Lung (tissue), 11 donors: ENCODE measurements at regions not wholly inside any gene's neighbourhood (a gene's known extent, or its start where the extent isn't known, plus 50 kb on each side); places are given as distances from the start of the nearest gene placed in this dataset.

Source experiments
- ATAC-seq: fragments of 200-7000 bp; cut with Tn5 transposase; one replicate; pipeline ENCODE4 v1.9.1; 2020; ENCODE audit warnings: moderate number of reproducible peaks; ENCODE audit not compliant: insufficient read depth, low FRiP score
- DNase-seq, 3 donors: peaks; one replicate each; pipeline ENCODE4 v3.0.0-alpha.2; 2013 to 2017
- H3K27ac ChIP-seq, 2 donors: one replicate each; pipeline ENCODE4 v1.5.1; 2013; ENCODE audit warnings: mild to moderate bottlenecking in 2 of 2, moderate library complexity in 2 of 2, control low read depth in 1 of 2, inconsistent platforms in 1 of 2, low read depth in 1 of 2, low read length in 1 of 2
- H3K27me3 ChIP-seq, 3 donors: one replicate each; pipeline ENCODE4 v1.5.1; 2013; ENCODE audit warnings: low read length in 2 of 3; ENCODE audit not compliant: control insufficient read depth in 3 of 3, insufficient read depth in 3 of 3
- H3K36me3 ChIP-seq, 4 donors: one replicate each; pipeline ENCODE4 v1.5.1; 2013; ENCODE audit warnings: low read length in 4 of 4, mild to moderate bottlenecking in 1 of 4, moderate library complexity in 1 of 4; ENCODE audit not compliant: control insufficient read depth in 4 of 4, insufficient read depth in 4 of 4
- H3K4me1 ChIP-seq, 5 donors: one replicate each; pipeline ENCODE4 v1.5.1; 2013; ENCODE audit warnings: low read length in 5 of 5, mild to moderate bottlenecking in 2 of 5, moderate library complexity in 1 of 5; ENCODE audit not compliant: control insufficient read depth in 5 of 5, insufficient read depth in 5 of 5
- H3K4me3 ChIP-seq: one replicate; pipeline ENCODE4 v1.5.1; 2013; ENCODE audit warnings: mild to moderate bottlenecking, control low read depth, moderate library complexity
- H3K9ac ChIP-seq, 2 donors: one replicate each; pipeline ENCODE4 v1.5.1; 2013; ENCODE audit warnings: low read length in 2 of 2, control low read depth in 1 of 2; ENCODE audit not compliant: insufficient read depth in 1 of 2
- H3K9me3 ChIP-seq, 4 donors: one replicate each; pipeline ENCODE4 v1.5.1; 2013; ENCODE audit warnings: low read length in 3 of 4, mild to moderate bottlenecking in 1 of 4, moderate library complexity in 1 of 4; ENCODE audit not compliant: control insufficient read depth in 4 of 4, insufficient read depth in 3 of 4
- WGBS, 2 donors: extraction: QIAGEN DNeasy Blood & Tissue Kit; methylation state at CpG; one replicate each; pipeline ENCODE4 v1.1.7; 2013; 5-methylcytosine and 5-hydroxymethylcytosine counted together
- TF ChIP-seq, protein P1 (sequence below): IDR thresholded peaks from 2 replicates; pipeline ENCODE4 v1.5.1; 2012; ENCODE audit warnings: mild to moderate bottlenecking; ENCODE audit errors: control extremely low read depth, extremely low read depth
- donor health status: control.
- donor health status: control.
- donor health status: Bipolar disorder and iron deficiency.
- donor health status: healthy.
- donor health status: DM: yes; HTN: yes; CAD: no.

DNA sequence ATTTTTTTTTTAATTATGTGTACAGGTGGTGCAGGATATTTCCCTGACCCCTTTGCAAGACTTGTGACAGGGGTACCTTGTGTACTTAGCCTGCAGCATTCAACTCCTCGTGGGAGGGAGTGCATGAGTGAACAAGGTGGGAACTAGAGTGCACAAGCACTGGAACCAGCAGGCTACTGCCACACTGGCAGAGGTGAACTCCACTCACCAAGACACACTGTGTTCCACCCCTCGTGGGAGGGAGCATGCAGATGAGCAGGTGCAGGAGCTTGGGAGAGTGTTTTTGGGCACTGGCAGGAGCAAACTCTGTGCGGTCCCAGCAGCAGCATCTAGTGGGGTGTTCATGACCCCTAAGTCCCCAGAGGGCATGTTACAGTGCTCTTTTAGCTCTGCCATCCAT lies 282.7 kb upstream of the PLET1 start:
- Histone ChIP-seq H3K36me3 (no peaks in the 10 kb centered on the region), H3K27ac (no peak overlapping the region), H3K4me3 (no peak overlapping the region), H3K27me3 (no peaks in the 10 kb centered on the region), H3K9ac (no peak overlapping the region), H3K9me3 (peaks cover 0 to 5% (median 0%) of the 10 kb centered on the region in 4 donors), H3K4me1 (peaks cover 0 to 15% (median 3%) of the 10 kb centered on the region in 5 donors)
- no peak for ATAC-seq
- WGBS, 2 donors: 67 to 76% methylated on average over 3 of the region's 3 CpGs
- TF ChIP-seq, protein P1, sequence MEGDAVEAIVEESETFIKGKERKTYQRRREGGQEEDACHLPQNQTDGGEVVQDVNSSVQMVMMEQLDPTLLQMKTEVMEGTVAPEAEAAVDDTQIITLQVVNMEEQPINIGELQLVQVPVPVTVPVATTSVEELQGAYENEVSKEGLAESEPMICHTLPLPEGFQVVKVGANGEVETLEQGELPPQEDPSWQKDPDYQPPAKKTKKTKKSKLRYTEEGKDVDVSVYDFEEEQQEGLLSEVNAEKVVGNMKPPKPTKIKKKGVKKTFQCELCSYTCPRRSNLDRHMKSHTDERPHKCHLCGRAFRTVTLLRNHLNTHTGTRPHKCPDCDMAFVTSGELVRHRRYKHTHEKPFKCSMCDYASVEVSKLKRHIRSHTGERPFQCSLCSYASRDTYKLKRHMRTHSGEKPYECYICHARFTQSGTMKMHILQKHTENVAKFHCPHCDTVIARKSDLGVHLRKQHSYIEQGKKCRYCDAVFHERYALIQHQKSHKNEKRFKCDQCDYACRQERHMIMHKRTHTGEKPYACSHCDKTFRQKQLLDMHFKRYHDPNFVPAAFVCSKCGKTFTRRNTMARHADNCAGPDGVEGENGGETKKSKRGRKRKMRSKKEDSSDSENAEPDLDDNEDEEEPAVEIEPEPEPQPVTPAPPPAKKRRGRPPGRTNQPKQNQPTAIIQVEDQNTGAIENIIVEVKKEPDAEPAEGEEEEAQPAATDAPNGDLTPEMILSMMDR: no peak
- DNase-seq: no peak

DNA sequence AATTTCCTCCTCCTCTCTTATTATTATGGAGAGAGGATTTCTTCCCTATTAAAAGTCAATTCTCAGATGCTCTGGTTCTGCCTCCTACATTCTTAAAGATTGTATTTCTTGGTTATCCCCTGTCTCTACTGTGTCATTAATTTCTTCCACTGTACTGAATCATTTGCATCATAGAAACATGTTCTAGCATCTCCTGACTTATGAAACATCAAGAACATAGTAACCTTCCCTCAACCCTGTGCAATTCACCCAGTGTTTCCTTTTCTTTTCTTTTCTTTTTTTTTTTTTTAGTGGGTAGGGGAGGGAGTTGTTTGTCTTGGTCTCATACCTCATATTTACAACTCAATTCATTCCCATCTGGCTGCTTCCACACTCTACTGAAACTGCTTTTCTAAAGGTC lies 288.0 kb upstream of the PLET1 start:
- Histone ChIP-seq H3K27me3 (peaks cover 0 to 5% (median 0%) of the 10 kb centered on the region in 3 donors), H3K36me3 (no peaks in the 10 kb centered on the region), H3K9me3 (peaks cover 0 to 6% (median 0%) of the 10 kb centered on the region in 4 donors), H3K4me3 (no peak overlapping the region), H3K4me1 (peaks cover 0 to 1% (median 0%) of the 10 kb centered on the region in 5 donors), H3K27ac (no peak overlapping the region), H3K9ac (no peak overlapping the region)
- ATAC-seq: no peak
- TF ChIP-seq, protein P1: no peak
- DNase-seq: no peak

DNA sequence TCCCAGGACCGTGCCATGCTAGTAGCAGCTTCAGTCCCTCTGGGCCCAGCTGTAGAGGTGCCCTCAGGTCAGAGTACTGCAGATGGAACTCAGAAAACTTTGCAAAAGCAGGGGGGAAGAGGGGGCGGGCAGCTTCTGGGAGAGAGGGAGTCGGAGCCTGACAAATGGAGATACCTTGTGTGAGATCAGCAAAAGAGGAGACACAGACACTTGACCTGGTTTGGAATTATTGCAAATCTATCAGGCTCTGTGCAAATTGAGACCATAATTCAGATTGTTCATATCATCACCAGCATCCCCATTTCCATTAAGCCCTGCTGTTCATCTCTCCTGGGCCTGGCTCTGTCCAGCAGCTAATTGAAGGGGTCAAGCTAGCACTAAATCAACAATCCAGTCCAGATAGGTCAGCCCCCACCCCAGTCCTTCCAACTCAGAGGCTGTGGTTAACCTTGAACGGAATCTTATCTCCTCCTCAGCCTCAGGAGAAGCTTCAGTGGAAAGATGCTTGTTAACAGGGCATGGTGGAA lies 292.6 kb upstream of the PLET1 start:
- H3K4me1 ChIP-seq: no peaks in the 10 kb centered on the region
- peaks cover 0 to 4% (median 0%) of the 10 kb centered on the region in 4 donors for H3K9me3 ChIP-seq
- no peaks in the 10 kb centered on the region for H3K36me3 ChIP-seq
- H3K9ac ChIP-seq: no peak overlapping the region
- WGBS, 2 donors: 69 to 77% methylated on average over 4 of the region's 4 CpGs
- peaks cover 0 to 5% (median 0%) of the 10 kb centered on the region in 3 donors for H3K27me3 ChIP-seq
- H3K4me3 ChIP-seq: no peak overlapping the region
- ATAC-seq (no peak), DNase-seq (no peak)
- TF ChIP-seq, protein P1: no peak
- H3K27ac ChIP-seq: no peak overlapping the region

DNA sequence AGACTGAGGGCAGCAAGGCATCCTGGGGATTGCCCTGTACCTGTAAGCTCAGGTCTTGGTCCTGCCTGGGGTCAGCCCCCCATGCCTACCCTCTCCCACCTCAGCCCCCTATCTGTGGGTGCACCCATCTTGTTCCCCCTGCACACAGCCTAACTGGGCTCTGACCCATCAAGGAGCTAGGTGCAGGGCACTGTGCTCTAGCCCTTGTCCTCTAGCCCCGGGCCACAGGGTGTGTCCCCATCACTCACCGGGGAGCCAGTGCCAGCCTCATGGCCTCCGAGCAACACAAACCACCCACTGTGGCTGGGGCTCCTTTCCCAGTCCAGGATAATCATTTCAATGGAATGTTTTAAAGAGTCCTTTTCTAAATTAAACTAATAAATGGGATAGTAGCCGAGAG lies 293.9 kb upstream of the PLET1 start:
- Histone ChIP-seq H3K9me3 (peaks cover 0 to 4% (median 0%) of the 10 kb centered on the region in 4 donors), H3K4me3 (no peak overlapping the region), H3K27me3 (peaks cover 0 to 2% (median 0%) of the 10 kb centered on the region in 3 donors), H3K9ac (no peak overlapping the region), H3K36me3 (no peaks in the 10 kb centered on the region), H3K27ac (no peak overlapping the region), H3K4me1 (no peaks in the 10 kb centered on the region)
- TF ChIP-seq, protein P1: no peak
- WGBS, 2 donors: 81 to 89% methylated on average over 4 of the region's 4 CpGs
- DNase-seq (no peak), ATAC-seq (no peak)
